GM19035 (cell line): ENCODE measurements at regions not wholly inside any gene's neighbourhood (a gene's known extent, or its start where the extent isn't known, plus 50 kb on each side); places are given as distances from the start of the nearest gene placed in this dataset.
A peak's percentile ranks its signal among the peaks of the same experiment; 100 is the strongest.

ENCODE experiments used
- ATAC-seq: cut with Tn5 transposase; IDR thresholded peaks from one replicate; pipeline ENCODE4 v1.9.1; 2021; ENCODE audit not compliant: unreplicated experiment

GRCh38 chr3:6781092-6781491, 79.8 kb upstream of the GRM7 start:
- ATAC-seq = no peak

- no peak for ATAC-seq
Observed at GRCh38 chr3:6785726-6786125, 75.2 kb upstream of the GRM7 start.

- ATAC-seq = no peak
Observed at GRCh38 chr3:6791161-6791560, 69.8 kb upstream of the GRM7 start.

- peak; percentile 84 for ATAC-seq
Observed at GRCh38 chr3:6799264-6799915, 61.5 kb upstream of the GRM7 start.

GRCh38 chr3:6803619-6804018, 57.3 kb upstream of the GRM7 start:
- ATAC-seq = no peak

GRCh38 chr3:6805236-6805635, 55.7 kb upstream of the GRM7 start:
- ATAC-seq = no peak

GRCh38 chr3:6806991-6807390, 53.9 kb upstream of the GRM7 start:
- no peak for ATAC-seq

- ATAC-seq = no peak
Observed at GRCh38 chr3:6807967-6808588, 52.8 kb upstream of the GRM7 start.

- ATAC-seq = no peak
Observed at GRCh38 chr3:6809349-6809748, 51.6 kb upstream of the GRM7 start.
